Activated T-helper 1 cell treated with anti-CD3 and anti-CD28 coated beads, Interleukin-12 subunit alpha, Interleukin-12 subunit beta, Interleukin-2, Interleukin-4 antibody, amounts not matched to agents 30 ng/mL and 10 ng/mL and 1 ng/mL, durations not matched to agents 14 hours and 24 hours and 36 hours (primary cell): ENCODE measurements at regions not wholly inside any gene's neighbourhood (a gene's known extent, or its start where the extent isn't known, plus 50 kb on each side); places are given as distances from the start of the nearest gene placed in this dataset.

ENCODE experiments used
- DNase-seq: peaks from one replicate; pipeline ENCODE4 v3.0.0; 2021; ENCODE audit warnings: low spot score
- H3K27ac Mint-ChIP-seq: one replicate; pipeline ENCODE4 v1.8.0; 2021; ENCODE audit warnings: mild to moderate bottlenecking, mixed read lengths
- H3K27me3 Mint-ChIP-seq: one replicate; pipeline ENCODE4 v1.8.0; 2022; ENCODE audit warnings: mild to moderate bottlenecking, moderate library complexity, mixed read lengths; ENCODE audit not compliant: insufficient read depth
- H3K36me3 Mint-ChIP-seq: one replicate; pipeline ENCODE4 v1.8.0; 2021; ENCODE audit warnings: low read depth, mixed read lengths
- H3K4me1 Mint-ChIP-seq: one replicate; pipeline ENCODE4 v1.8.0; 2021; ENCODE audit warnings: low read depth, mixed read lengths
- H3K4me3 Mint-ChIP-seq: one replicate; pipeline ENCODE4 v1.8.0; 2021; ENCODE audit warnings: mild to moderate bottlenecking, moderate library complexity, mixed read lengths
- H3K9me3 Mint-ChIP-seq: one replicate; pipeline ENCODE4 v1.8.0; 2021; ENCODE audit warnings: mixed read lengths
- intact Hi-C: fragments of 100-400 bp; cut with micrococcal nuclease; formaldehyde crosslinking; loops from one replicate; pipeline ENCODE4 v1.15.1; 2024

GRCh38 chr1:168391851-168392681 is 111.4 kb downstream of the TBX19 start:
- no peaks in the 10 kb centered on the region for H3K36me3 Mint-ChIP-seq
- H3K9me3 Mint-ChIP-seq = no peaks in the 10 kb centered on the region
- H3K27ac Mint-ChIP-seq = no peak overlapping the region
- DNase-seq = no peak
- intact Hi-C loops = no loop called here
- H3K4me3 Mint-ChIP-seq = no peak overlapping the region
- peaks cover 30% of the 10 kb centered on the region for H3K27me3 Mint-ChIP-seq
- H3K4me1 Mint-ChIP-seq = peaks cover 28% of the 10 kb centered on the region

DNA sequence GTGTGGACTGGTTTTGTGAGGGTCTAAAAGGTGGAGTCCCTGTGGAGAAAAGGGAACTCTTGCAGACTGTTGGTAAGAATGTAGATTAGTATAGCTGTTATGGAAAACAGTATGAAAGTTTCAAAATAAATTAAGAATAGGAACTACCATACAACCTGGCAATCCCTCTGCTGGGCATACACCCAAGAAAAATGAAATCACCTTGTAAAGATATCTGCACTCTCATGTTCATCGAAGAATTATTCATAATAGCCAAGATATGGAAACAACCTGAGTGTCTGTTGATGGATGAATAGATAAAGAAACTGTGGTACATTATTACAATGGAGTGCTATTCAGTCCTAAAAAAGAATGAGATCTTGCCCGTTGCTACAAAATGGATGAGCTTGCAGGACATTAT is 109.6 kb downstream of the TBX19 start:
- Mint-ChIP-seq H3K4me3 (no peak overlapping the region), H3K4me1 (peaks cover 30% of the 10 kb centered on the region), H3K27ac (no peak overlapping the region), H3K27me3 (peaks cover 32% of the 10 kb centered on the region), H3K9me3 (no peaks in the 10 kb centered on the region), H3K36me3 (no peaks in the 10 kb centered on the region)
- no peak for DNase-seq
- intact Hi-C loops = no loop called here

DNA sequence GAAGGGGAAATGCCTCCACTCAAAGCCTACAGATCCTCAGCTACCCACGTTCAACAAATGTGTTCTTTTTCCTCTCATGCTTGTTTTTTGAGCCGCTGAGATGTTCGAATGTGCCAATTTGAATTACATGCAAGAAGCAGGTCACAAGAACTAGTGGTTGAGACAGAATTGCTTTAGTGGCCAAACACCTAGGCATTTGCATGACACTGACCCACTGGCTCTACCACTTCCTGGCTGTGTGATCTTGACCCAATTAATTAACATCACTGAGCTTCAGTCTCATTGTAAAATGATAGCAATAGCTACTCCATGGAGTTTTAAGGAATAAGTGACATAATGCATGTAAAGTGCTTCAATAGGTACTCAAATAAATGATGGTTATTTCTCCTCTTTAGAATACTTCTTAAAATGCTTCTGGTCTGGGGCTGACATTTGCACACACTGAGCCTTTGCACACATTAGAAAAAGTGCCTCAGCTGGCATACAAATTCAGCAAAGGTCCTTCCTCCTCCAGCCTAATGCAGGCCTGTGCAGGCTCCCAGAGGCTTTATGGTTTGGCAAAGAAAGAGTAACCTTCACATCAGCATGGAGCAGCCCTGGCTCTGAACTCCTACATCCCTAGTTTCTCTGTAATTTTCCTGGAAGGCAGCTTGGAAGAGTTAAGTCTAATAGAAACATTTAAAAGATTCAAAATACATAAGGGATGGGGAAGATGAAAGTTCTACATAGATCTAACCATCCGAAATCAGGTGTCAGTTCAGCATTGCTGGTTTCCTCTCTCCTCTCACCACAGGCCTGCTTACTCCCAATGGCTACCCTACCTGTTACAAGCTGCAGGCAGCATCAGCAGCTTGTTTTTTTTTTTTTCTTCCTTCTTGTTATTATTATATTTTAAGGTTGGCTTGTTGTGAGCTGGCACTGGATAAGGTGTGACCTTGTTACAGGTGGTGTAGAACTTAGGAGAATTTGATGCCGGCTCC is 107.4 kb downstream of the TBX19 start:
- intact Hi-C loops = loop anchor here (1.0 to 2.0 kb wide), 2 partner anchors 21 to 25 kb away; no protein-coding TSS in a partner anchor
- no peak for DNase-seq
- no peak overlapping the region for H3K4me3 Mint-ChIP-seq
- peak overlapping the region; percentile 35 for H3K27ac Mint-ChIP-seq
- H3K36me3 Mint-ChIP-seq = no peaks in the 10 kb centered on the region
- H3K9me3 Mint-ChIP-seq = no peaks in the 10 kb centered on the region
- H3K27me3 Mint-ChIP-seq = peaks cover 30% of the 10 kb centered on the region
- H3K4me1 Mint-ChIP-seq = peaks cover 30% of the 10 kb centered on the region

DNA sequence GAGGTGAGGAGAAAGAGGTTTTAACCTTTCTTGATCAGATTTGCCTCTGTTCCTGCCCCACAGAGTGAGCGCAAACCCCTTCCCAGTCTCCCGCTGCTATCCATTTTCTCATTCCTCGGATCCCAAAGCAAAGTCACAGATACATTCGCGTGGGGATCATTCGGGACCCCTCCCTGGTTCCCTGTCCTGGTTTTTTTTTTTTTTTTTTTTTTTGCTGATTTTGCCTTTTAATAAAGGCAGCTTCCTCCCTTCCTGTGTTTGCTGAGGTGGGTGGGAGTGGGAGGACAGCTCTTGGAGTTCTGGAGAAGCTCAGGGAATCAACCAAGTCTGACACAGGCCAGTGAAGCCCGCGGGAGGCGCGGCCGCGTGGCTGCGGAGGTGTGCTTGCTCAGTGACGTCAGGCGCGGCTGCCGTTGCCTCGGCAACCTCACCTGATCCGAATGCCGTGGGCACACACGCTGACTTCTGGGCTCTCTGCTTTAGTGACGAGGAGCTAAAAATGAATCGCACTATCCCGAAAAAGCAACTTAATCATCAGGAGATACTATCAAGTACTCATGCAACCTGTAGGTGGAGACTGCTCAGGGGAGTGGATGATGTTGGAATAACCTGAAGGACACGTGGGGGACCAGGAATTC is 106.4 kb downstream of the TBX19 start:
- H3K4me3 Mint-ChIP-seq = peak overlapping the region; percentile 51
- DNase-seq = peak; percentile 52
- H3K4me1 Mint-ChIP-seq = peaks cover 21% of the 10 kb centered on the region
- no peaks in the 10 kb centered on the region for H3K36me3 Mint-ChIP-seq
- peaks cover 25% of the 10 kb centered on the region for H3K27me3 Mint-ChIP-seq
- intact Hi-C loops = loop anchor here (1.0 to 2.0 kb wide), 2 partner anchors 22 to 24 kb away; no protein-coding TSS in a partner anchor
- peak overlapping the region; percentile 67 for H3K27ac Mint-ChIP-seq
- no peaks in the 10 kb centered on the region for H3K9me3 Mint-ChIP-seq

GRCh38 chr1:168386492-168386891 is 105.8 kb downstream of the TBX19 start:
- intact Hi-C loops = loop anchor here (2.0 kb wide), 1 partner anchor 24 kb away; no protein-coding TSS in a partner anchor
- no peaks in the 10 kb centered on the region for H3K9me3 Mint-ChIP-seq
- no peak for DNase-seq
- peaks cover 20% of the 10 kb centered on the region for H3K27me3 Mint-ChIP-seq
- peaks cover 20% of the 10 kb centered on the region for H3K4me1 Mint-ChIP-seq
- H3K27ac Mint-ChIP-seq = no peak overlapping the region
- no peak overlapping the region for H3K4me3 Mint-ChIP-seq
- no peaks in the 10 kb centered on the region for H3K36me3 Mint-ChIP-seq

- DNase-seq = no peak
- Mint-ChIP-seq H3K4me3 (no peak overlapping the region), H3K27me3 (peaks cover 7% of the 10 kb centered on the region), H3K4me1 (peaks cover under 1% of the 10 kb centered on the region), H3K9me3 (no peaks in the 10 kb centered on the region), H3K36me3 (no peaks in the 10 kb centered on the region), H3K27ac (no peak overlapping the region)
- intact Hi-C loops = no loop called here
Measured at GRCh38 chr1:168381850-168382249, 101.2 kb downstream of the TBX19 start.

DNA sequence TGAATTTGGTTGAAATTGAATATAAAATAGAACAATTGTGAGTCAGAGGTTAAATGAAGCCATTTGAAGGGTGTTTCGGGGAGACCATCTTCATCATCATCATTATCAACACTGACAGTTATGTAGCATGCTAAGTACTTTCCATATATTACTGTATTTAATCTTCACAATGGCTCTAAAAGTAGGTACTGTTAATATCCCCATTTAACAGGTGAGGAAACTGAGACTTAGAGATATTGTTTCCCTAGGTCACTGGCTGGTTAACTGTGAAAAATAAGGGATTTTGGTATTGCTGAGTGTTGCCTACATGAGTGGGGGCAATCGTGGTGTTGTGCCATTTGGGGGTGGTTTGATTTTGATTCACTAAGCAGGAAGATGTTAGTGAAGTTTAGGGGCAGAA is 100.3 kb downstream of the TBX19 start:
- Mint-ChIP-seq H3K4me1 (no peaks in the 10 kb centered on the region), H3K36me3 (no peaks in the 10 kb centered on the region), H3K9me3 (no peaks in the 10 kb centered on the region), H3K27ac (no peak overlapping the region), H3K4me3 (no peak overlapping the region), H3K27me3 (peaks cover 5% of the 10 kb centered on the region)
- intact Hi-C loops = no loop called here
- no peak for DNase-seq

- no peaks in the 10 kb centered on the region for H3K4me1 Mint-ChIP-seq
- intact Hi-C loops = no loop called here
Measured at GRCh38 chr1:168379104-168379860, 98.6 kb downstream of the TBX19 start.

DNA sequence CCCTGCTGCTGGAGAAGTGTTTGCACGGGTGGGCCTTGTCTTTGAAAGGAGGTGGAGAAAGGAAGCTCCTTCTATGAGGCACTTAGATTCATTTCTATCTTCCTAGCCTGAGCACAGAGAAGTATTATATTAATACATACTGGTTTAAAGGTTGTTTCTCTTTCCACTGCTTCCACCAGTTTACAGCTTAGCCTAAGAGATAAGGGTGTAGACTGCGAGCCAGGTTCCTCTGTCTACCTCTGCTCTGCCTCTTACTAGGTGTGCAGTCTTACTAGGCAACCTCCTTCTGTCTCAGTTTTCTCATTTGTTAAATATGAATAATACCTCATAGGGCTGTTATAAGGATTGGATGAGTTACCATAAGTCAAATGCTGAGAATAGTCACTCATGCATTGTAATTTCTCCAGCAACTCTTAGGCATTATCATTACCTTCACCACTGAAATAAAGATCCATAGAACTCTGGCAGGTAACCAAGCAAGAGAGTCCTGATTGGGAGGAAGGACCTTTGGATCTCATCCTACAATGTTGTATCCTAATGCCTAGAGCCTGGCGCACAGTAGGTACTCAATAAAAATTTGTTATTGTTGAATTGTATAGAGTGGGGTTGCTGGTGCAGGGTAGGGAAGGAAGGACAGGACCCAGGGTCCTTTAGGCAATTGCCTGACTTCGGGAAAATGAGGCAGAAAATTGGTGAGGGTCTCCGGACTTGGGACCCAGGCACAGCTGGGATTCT is 95.1 kb downstream of the TBX19 start:
- intact Hi-C loops = no loop called here

More at GRCh38 chr1:168379104-168379860, 98.6 kb downstream of the TBX19 start:
- no peaks in the 10 kb centered on the region for H3K27me3 Mint-ChIP-seq
- no peak overlapping the region for H3K4me3 Mint-ChIP-seq
- H3K36me3 Mint-ChIP-seq = no peaks in the 10 kb centered on the region
- no peak for DNase-seq
- H3K27ac Mint-ChIP-seq = no peak overlapping the region
- H3K9me3 Mint-ChIP-seq = no peaks in the 10 kb centered on the region

GRCh38 chr1:168374566-168374965 is 93.9 kb downstream of the TBX19 start:
- Mint-ChIP-seq H3K9me3 (no peaks in the 10 kb centered on the region), H3K27me3 (no peaks in the 10 kb centered on the region)

More for the DNA sequence above, 95.1 kb downstream of the TBX19 start:
- Mint-ChIP-seq H3K27ac (no peak overlapping the region), H3K27me3 (no peaks in the 10 kb centered on the region), H3K4me3 (no peak overlapping the region), H3K36me3 (no peaks in the 10 kb centered on the region), H3K4me1 (no peaks in the 10 kb centered on the region), H3K9me3 (no peaks in the 10 kb centered on the region)
- DNase-seq = no peak

GRCh38 chr1:168373869-168374268 is 93.2 kb downstream of the TBX19 start:
- no peak overlapping the region for H3K27ac Mint-ChIP-seq
- H3K9me3 Mint-ChIP-seq = no peaks in the 10 kb centered on the region
- intact Hi-C loops = no loop called here
- H3K27me3 Mint-ChIP-seq = peaks cover 4% of the 10 kb centered on the region
- H3K36me3 Mint-ChIP-seq = no peaks in the 10 kb centered on the region
- H3K4me3 Mint-ChIP-seq = no peak overlapping the region
- H3K4me1 Mint-ChIP-seq = no peaks in the 10 kb centered on the region
- no peak for DNase-seq

More at GRCh38 chr1:168374566-168374965, 93.9 kb downstream of the TBX19 start:
- Mint-ChIP-seq H3K4me3 (no peak overlapping the region), H3K27ac (no peak overlapping the region), H3K4me1 (no peaks in the 10 kb centered on the region), H3K36me3 (no peaks in the 10 kb centered on the region)
- intact Hi-C loops = no loop called here
- DNase-seq = no peak
